IMR-90 (cell line): ENCODE measurements at regions not wholly inside any gene's neighbourhood (a gene's known extent, or its start where the extent isn't known, plus 50 kb on each side); places are given as distances from the start of the nearest gene placed in this dataset.
A peak's percentile ranks its signal among the peaks of the same experiment; 100 is the strongest.

Experiments used
- ATAC-seq: fragments of 200-7000 bp; cut with Tn5 transposase; 2 replicates; pipeline ENCODE4 v1.9.1; 2020; ENCODE audit warnings: low read depth, mild to moderate bottlenecking, moderate library complexity
- BruUV-seq: library from RNA; stranded (reverse); fragments of 400-500 nt; replicated peaks from 2 replicates; lab custom pipeline; 2021; lab: Mats Ljungman, UMichigan
- CTCF ChIA-PET: fragments of 300-600 bp; formaldehyde crosslinking; extraction: SDS; loops from one replicate; lab custom pipeline; 2021; ENCODE audit warnings: antibody characterized with exemption; lab: Yijun Ruan, JAX
- POLR2A ChIA-PET: fragments of 300-600 bp; sonication (Branson Sonifier 250); formaldehyde crosslinking; loops from one replicate; lab custom pipeline; 2022; ENCODE audit warnings: antibody characterized with exemption; ENCODE audit not compliant: unreplicated experiment; lab: Charles Lee
- DNase-seq: peaks from one replicate; pipeline ENCODE4 v3.0.0; 2013
- H2AFZ ChIP-seq: replicated peaks from 2 replicates; pipeline ENCODE3; 2013; ENCODE audit warnings: low read length, mild to moderate bottlenecking; ENCODE audit not compliant: poor library complexity
- H2AK5ac ChIP-seq: 2 replicates; pipeline ENCODE4 v1.6.1; 2013; ENCODE audit warnings: low read depth, low read length, inconsistent platforms
- H2AK9ac ChIP-seq: replicated peaks from 2 replicates; pipeline ENCODE3; 2013; ENCODE audit warnings: mild to moderate bottlenecking, low read depth, low read length, moderate library complexity; ENCODE audit not compliant: poor library complexity
- H2BK120ac ChIP-seq: 2 replicates; pipeline ENCODE4 v1.6.1; 2013; ENCODE audit warnings: low read depth, low read length, inconsistent platforms
- H2BK15ac ChIP-seq: 3 replicates; pipeline ENCODE4 v1.6.1; 2013; ENCODE audit warnings: low read depth, low read length, inconsistent platforms
- H2BK20ac ChIP-seq: 2 replicates; pipeline ENCODE4 v1.6.1; 2013; ENCODE audit warnings: low read depth, mild to moderate bottlenecking, inconsistent platforms, low read length, moderate library complexity
- H2BK5ac ChIP-seq: 2 replicates; pipeline ENCODE4 v1.6.1; 2013; ENCODE audit warnings: mild to moderate bottlenecking, low read depth, low read length, inconsistent platforms; ENCODE audit not compliant: poor library complexity, severe bottlenecking
- H3K14ac ChIP-seq: replicated peaks from 2 replicates; pipeline ENCODE4 v1.6.1; 2013; ENCODE audit warnings: low read depth, low read length, inconsistent platforms
- H3K18ac ChIP-seq: 2 replicates; pipeline ENCODE4 v1.6.1; 2013; ENCODE audit warnings: low read depth, low read length, control low read depth
- H3K23ac ChIP-seq: 2 replicates; pipeline ENCODE4 v1.6.1; 2013; ENCODE audit warnings: low read depth, low read length, inconsistent platforms
- H3K27ac ChIP-seq: 2 replicates; pipeline ENCODE4 v1.5.1; 2013; ENCODE audit warnings: mild to moderate bottlenecking, control low read depth, low read length; ENCODE audit not compliant: insufficient read depth
- H3K27me3 ChIP-seq: 2 replicates; pipeline ENCODE4 v1.6.1; 2013; ENCODE audit warnings: low read length; ENCODE audit not compliant: control insufficient read depth, insufficient read depth
- H3K36me3 ChIP-seq: 2 replicates; pipeline ENCODE4 v1.6.1; 2013; ENCODE audit warnings: low read length, mixed read lengths; ENCODE audit not compliant: control insufficient read depth, insufficient read depth
- H3K4ac ChIP-seq: 2 replicates; pipeline ENCODE4 v1.6.1; 2013; ENCODE audit warnings: low read depth, low read length, inconsistent platforms
- H3K4me1 ChIP-seq: 2 replicates; pipeline ENCODE4 v1.6.1; 2013; ENCODE audit warnings: low read length, mixed read lengths; ENCODE audit not compliant: control insufficient read depth, insufficient read depth
- H3K4me2 ChIP-seq: 2 replicates; pipeline ENCODE4 v1.6.1; 2013; ENCODE audit warnings: low read depth, mild to moderate bottlenecking, control low read depth, low read length, moderate library complexity
- H3K4me3 ChIP-seq: 2 replicates; pipeline ENCODE4 v1.5.1; 2013; ENCODE audit warnings: low read depth, mild to moderate bottlenecking, control low read depth, low read length, moderate library complexity; ENCODE audit not compliant: insufficient read depth
- H3K56ac ChIP-seq: 2 replicates; pipeline ENCODE4 v1.6.1; 2013; ENCODE audit warnings: low read length, inconsistent platforms; ENCODE audit not compliant: insufficient read depth; ENCODE audit errors: extremely low read depth
- H3K79me1 ChIP-seq, 2 experiments: 2 replicates each; pipeline ENCODE4 v1.6.1; 2013; ENCODE audit warnings: low read length in 2 of 2, inconsistent platforms in 1 of 2, low read depth in 1 of 2
- H3K9ac ChIP-seq: 2 replicates; pipeline ENCODE4 v1.6.1; 2013; ENCODE audit warnings: low read depth, low read length, control low read depth
- H3K9me1 ChIP-seq: 2 replicates; pipeline ENCODE4 v1.6.1; 2013; ENCODE audit warnings: low read length, inconsistent platforms; ENCODE audit not compliant: insufficient read depth
- H3K9me3 ChIP-seq: 2 replicates; pipeline ENCODE4 v1.6.1; 2013; ENCODE audit warnings: low read length; ENCODE audit not compliant: control insufficient read depth, insufficient read depth
- H4K20me1 ChIP-seq: 2 replicates; pipeline ENCODE4 v1.6.1; 2013; ENCODE audit warnings: low read length, inconsistent platforms; ENCODE audit not compliant: insufficient read depth
- H4K5ac ChIP-seq: 2 replicates; pipeline ENCODE4 v1.6.1; 2013; ENCODE audit warnings: mild to moderate bottlenecking, low read depth, low read length, control low read depth
- H4K8ac ChIP-seq, 2 experiments: 2 replicates each; pipeline ENCODE4 v1.6.1; 2013; ENCODE audit warnings: low read depth in 2 of 2, low read length in 2 of 2, control low read depth in 1 of 2, inconsistent platforms in 1 of 2
- H4K91ac ChIP-seq: 2 replicates; pipeline ENCODE4 v1.6.1; 2013; ENCODE audit warnings: low read depth, low read length, inconsistent platforms; ENCODE audit not compliant: insufficient read depth
- CHD1 ChIP-seq: IDR thresholded peaks from 2 replicates; pipeline ENCODE4 v1.6.1; 2012; ENCODE audit warnings: low read depth, low read length, improper control_type of control experiment
- CTCF ChIP-seq: conservative IDR thresholded peaks from 2 replicates; pipeline ENCODE4 v1.5.1; 2012; ENCODE audit warnings: mild to moderate bottlenecking, low read depth, low read length, improper control_type of control experiment
- MAFK ChIP-seq: IDR thresholded peaks from 2 replicates; pipeline ENCODE4 v1.6.1; 2012; ENCODE audit warnings: low read depth, low read length, improper control_type of control experiment
- RAD21 ChIP-seq: IDR thresholded peaks from 2 replicates; pipeline ENCODE4 v1.6.1; 2012; ENCODE audit warnings: low read length, improper control_type of control experiment
- RFX5 ChIP-seq: IDR thresholded peaks from 2 replicates; pipeline ENCODE4 v1.8.0; 2012; ENCODE audit warnings: low read depth, mild to moderate bottlenecking, low read length, moderate library complexity
- WGBS, 2 experiments: methylation state at CpG; one replicate each; pipeline versions ENCODE4 v1.1.5 to v1.1.7; 2013; ENCODE audit warnings: missing lambda C conversion rate in 2 of 2; ENCODE audit not compliant: insufficient read length in 1 of 2; ENCODE audit errors: extremely low coverage in 2 of 2; 5-methylcytosine and 5-hydroxymethylcytosine counted together
- dilution Hi-C: fragments of 300-500 bp; cut with HindIII; formaldehyde crosslinking; loops from one replicate; pipeline ENCODE4 v1.14.3; 2018; ENCODE audit warnings: low sequenced_read_pairs; ENCODE audit not compliant: unreplicated experiment
- in situ Hi-C: fragments of 300-500 bp; cut with MboI; formaldehyde crosslinking; loops from 3 replicates; pipeline ENCODE4 v1.14.3; 2019; ENCODE audit warnings: low sequenced_read_pairs, inconsistent platforms, mixed read lengths
- intact Hi-C: fragments of 100-400 bp; cut with micrococcal nuclease; formaldehyde crosslinking; loops from 2 replicates; pipeline ENCODE4 v1.10.0; 2022

- no peaks in the 10 kb centered on the region for H3K36me3 ChIP-seq
- H3K27me3 ChIP-seq = no peaks in the 10 kb centered on the region; the same call in 1 of the 2 replicates
- BruUV-seq = no TSS peak
- intact Hi-C loops (loop anchor here (10.0 kb wide), 2 partner anchors 372 to 1538 kb away; no protein-coding TSS in a partner anchor), dilution Hi-C loops (no loop called here), in situ Hi-C loops (loop anchor here (10.0 kb wide), 2 partner anchors 278 to 408 kb away; partner anchors contain the start of gene SEMA3D)
- no peak overlapping the region for H2AK5ac ChIP-seq
- no peak overlapping the region for H3K23ac ChIP-seq
- H3K4me2 ChIP-seq = peak overlapping the region; percentile 68; the same call in 1 of the 2 replicates
- no peak overlapping the region for H3K18ac ChIP-seq
- H3K9ac ChIP-seq = no peak overlapping the region
- no peak overlapping the region for H3K4me3 ChIP-seq
- no peak for TF ChIP-seq CTCF
- no peak for TF ChIP-seq CHD1
- TF ChIP-seq MAFK = no peak
- TF ChIP-seq RFX5 = no peak
- TF ChIP-seq RAD21 = no peak
- ChIA-PET CTCF (interaction anchor here (1.8 to 2.8 kb wide), 3 partner anchors 276 to 421 kb away, joined by 4 to 13 read pairs (median 13); partner anchors contain the start of gene SEMA3D), POLR2A (no interaction called here)
- H2AK9ac ChIP-seq = no peak overlapping the region
- H3K79me1 ChIP-seq = no peaks in the 10 kb centered on the region
- no peak overlapping the region for H2BK120ac ChIP-seq
- H3K9me3 ChIP-seq = no peaks in the 10 kb centered on the region
- no peak overlapping the region for H3K27ac ChIP-seq
- no peak overlapping the region for H4K91ac ChIP-seq
- H2AFZ ChIP-seq = no peak overlapping the region
- peak; percentile 37; the same call in 1 of the 2 replicates for ATAC-seq
- 0 out of 2 replicates have a peak, but pooled peaks cover 2% of the 10 kb centered on the region for H3K9me1 ChIP-seq
- no peaks in the 10 kb centered on the region for H3K4me1 ChIP-seq
- no peaks in the 10 kb centered on the region for H4K20me1 ChIP-seq
- H3K4ac ChIP-seq = no peak overlapping the region
- no peak overlapping the region for H2BK20ac ChIP-seq
- no CpG with 5 or more reads among the region's 6 CpGs for WGBS, 2 experiments
- no peak overlapping the region for H2BK15ac ChIP-seq
- no peak overlapping the region for H4K8ac ChIP-seq
- H3K14ac ChIP-seq = no peak overlapping the region
- no peak overlapping the region for H2BK5ac ChIP-seq
- no peak overlapping the region for H3K56ac ChIP-seq
- DNase-seq = peak; percentile 16
- no peak overlapping the region for H4K5ac ChIP-seq
Measured at GRCh38 chr7:85462671-85463070, 275.8 kb upstream of the SEMA3D start.
